GM21528 (cell line): ENCODE measurements at regions not wholly inside any gene's neighbourhood (a gene's known extent, or its start where the extent isn't known, plus 50 kb on each side); places are given as distances from the start of the nearest gene placed in this dataset.
"Not testable (repeated sequence)": the region's sequence is repeated elsewhere in the genome, so short reads cannot be mapped to it uniquely, and the experiment has no call there.

Experiments used
- ATAC-seq: cut with Tn5 transposase; IDR thresholded peaks from one replicate; pipeline ENCODE4 v1.9.1; 2021; ENCODE audit warnings: mild to moderate bottlenecking, moderate library complexity; ENCODE audit not compliant: unreplicated experiment, low FRiP score

- no peak for ATAC-seq
These were observed 236.2 kb upstream of the NRIP1 start for GRCh38 chr21:15301014-15301413.

DNA sequence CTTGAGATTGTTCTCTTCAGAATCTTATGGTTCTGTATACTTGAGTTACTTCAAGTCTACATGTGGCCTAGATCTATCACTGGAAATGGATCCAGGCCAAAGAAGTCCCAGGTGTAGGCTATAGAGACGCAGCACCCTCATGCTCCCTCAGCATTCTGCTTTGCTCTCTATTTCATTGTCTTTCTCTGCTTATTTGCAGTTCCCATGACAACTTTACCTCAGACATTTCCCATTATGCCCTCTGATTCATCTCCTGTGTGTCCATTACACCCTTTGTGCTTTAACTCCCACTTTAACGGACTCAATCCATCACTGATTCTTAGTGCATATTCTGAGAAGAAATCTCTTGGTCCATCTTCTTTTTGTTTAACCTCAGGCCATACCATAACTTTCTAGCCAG lies 236.9 kb upstream of the NRIP1 start:
- no peak for ATAC-seq

DNA sequence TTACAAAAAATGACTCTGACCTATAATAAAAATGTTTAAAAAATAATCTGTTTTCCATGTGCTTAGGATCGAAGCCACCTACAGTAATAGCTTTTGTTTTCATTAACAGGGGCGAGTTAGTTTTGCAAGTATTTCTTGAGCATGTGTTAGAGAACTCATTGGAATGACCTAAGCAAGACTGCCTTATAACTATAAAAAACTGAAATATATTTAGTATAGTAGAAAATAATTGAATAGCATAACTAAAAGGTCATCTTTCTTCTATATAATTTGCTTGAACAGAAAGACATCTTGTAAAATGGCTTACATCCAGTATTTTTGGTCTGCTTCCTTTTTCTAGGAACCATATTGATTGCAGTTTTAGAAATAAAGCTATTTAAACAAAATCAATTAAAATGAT lies 241.5 kb upstream of the NRIP1 start:
- ATAC-seq = no peak

GRCh38 chr21:15308333-15308732 lies 243.5 kb upstream of the NRIP1 start:
- no peak for ATAC-seq

GRCh38 chr21:15309022-15309590 lies 244.3 kb upstream of the NRIP1 start:
- ATAC-seq = no peak

DNA sequence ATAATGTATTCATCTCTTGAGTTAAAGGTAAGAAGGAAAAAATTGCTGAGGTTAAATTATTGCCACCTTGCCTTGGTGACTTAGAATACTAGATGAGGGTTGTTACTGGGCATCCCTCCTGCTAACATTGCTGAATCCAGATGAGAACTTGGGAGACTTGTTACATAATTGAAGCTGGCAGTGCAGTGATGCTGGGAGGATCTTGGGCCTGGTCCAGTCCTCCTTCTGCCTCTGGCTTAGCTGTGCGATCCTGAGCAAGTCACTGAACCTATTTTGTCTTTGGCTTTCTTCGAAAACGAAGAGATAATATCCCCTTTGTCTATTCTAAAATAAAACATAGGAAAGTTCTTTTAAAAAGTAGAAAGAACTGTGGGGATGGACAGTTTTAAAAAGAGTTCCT lies 244.9 kb upstream of the NRIP1 start:
- ATAC-seq = no peak

- no peak for ATAC-seq
These were observed 246.7 kb upstream of the NRIP1 start for GRCh38 chr21:15311510-15311909.

DNA sequence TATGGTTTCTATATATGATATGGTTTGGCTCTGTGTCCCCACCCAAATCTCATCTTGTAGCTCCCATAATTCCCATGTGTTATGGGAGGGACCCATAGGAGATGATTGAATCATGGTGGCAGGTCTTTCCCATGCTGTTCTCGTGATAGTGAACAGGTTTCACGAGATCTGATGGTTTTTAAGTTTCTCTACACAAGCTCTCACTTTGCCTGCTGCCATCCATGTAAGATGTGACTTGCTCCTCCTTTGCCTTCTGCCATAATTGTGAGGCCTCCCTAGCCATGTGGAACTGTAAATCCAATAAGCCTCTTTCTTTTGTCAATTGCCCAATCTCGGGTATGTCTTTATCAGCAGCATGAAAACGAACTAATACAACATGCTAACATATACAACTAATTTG lies 252.2 kb upstream of the NRIP1 start:
- ATAC-seq = not testable (repeated sequence)

- no peak for ATAC-seq
These were observed 254.9 kb upstream of the NRIP1 start for GRCh38 chr21:15319727-15320126.

- no peak for ATAC-seq
These were observed 259.7 kb upstream of the NRIP1 start for GRCh38 chr21:15324542-15324941.

DNA sequence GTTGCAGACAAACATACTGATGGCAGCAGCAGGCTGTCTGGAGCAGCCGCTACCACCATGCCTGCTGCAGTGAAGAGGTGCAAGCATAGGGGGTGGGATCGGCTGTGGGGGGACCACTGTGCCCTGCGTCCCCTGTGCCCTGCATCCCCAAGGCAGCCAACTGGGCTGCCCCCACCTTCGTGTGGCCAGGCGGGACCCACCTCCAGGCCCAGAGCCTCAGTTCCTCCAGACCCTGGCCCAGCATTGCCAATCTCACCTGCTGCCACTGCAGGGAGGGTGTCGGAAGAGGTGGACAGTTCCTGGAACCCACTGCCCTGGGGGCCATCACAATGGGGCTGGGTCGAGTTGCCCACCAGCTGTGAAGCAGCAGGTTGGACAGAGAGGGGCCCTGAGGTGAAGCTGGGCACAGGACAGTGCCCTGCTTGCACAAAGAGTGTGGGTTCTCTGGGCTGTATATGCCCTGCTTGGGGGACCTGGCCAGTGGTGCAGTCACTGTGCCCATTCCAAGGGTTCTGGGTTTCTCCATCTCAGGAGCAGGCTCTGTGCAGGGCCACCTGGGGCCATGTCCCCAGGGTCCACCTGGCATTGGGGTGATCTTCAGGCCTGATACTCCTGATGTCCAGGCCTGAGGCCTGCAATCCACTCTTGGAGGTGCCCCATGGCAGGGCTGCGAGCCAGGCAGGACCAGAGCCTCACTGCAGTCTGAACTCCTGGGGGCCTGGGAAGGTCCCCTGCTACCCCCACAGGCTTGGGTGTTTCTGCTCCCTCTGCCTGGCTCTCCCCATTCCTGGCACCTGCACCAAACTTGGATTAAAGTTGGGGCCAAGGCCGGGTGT lies 261.4 kb upstream of the NRIP1 start:
- no peak for ATAC-seq

DNA sequence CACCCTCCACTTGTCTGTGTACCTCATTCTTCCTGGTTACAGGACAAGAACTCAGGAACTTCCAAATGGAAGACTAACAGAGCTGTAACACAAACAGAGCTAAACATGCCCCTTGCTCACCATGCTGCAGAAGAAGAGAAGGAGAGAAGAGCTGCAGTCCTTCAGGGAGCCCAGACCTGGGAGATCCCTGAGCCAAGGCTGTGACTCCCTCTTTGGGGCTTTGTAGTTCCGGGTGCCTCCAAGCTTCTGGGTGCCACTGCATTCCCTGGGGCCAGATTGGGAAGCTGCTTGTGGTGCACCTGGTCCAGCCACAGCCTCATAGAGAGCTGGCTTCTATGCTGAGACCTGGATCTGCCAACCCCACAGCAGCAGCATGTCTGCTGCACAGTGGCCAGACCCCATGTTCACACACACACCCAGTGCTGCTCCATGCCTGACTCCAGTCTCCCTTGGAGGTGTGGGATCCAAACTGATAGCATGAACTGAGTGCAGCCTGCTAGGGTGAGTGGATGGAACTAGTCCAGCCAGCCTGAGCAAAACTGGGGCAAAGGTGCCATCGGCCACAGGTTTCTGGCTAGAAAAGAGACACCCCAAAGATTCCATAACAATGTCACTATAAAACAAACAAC lies 263.0 kb upstream of the NRIP1 start:
- no peak for ATAC-seq

GRCh38 chr21:15329191-15329590 lies 264.4 kb upstream of the NRIP1 start:
- ATAC-seq = no peak

GRCh38 chr21:15330872-15331271 lies 266.1 kb upstream of the NRIP1 start:
- no peak for ATAC-seq

- ATAC-seq = no peak
These were observed 267.8 kb upstream of the NRIP1 start for GRCh38 chr21:15332572-15332971.

DNA sequence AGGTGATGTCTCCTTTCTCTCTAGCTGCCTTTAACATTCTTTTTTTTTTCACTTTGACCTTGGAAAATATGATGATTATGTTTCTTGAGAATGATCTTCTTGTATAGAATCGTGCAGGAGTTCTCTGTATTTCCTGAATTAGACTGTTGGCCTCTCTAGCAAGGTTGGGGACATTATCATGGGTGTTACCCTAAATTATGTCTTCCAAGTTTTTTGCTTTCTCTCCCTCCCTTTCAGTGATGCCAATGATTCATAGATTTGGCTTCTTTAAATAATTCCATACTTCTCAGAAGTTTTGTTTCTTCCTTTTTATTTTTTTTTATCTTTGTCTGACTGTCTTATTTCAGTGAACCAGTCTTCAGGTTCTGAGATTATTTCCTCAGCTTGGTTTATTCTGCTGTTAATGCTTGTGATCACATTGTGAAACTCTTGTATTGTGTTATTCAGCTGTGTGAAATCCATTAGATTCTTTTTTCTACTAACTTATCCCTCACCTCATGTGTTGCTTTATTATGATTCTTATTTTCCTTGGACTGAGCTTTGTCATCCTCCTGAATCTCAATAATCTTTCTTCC lies 268.4 kb upstream of the NRIP1 start:
- no peak for ATAC-seq

DNA sequence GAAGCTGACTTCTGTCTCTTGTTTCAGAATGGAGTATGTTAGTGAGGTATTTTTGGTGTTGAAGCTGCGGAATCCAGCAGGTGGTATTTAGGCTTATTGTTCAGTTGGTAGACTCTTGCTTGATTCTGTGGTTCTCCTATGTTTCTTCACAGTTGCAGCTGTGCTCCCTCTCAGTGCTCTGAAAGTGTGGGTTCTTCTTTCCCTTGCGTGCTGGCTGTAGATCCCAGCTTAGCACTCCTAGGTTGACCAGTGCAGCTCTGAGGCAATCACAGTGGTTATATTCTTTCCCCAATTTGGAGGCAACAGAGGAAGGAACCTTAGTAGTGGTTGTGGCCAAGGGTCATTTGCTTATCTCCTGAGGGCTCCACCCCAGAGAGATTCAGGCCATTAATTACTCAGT lies 269.2 kb upstream of the NRIP1 start:
- no peak for ATAC-seq

- ATAC-seq = no peak
These were observed 278.3 kb upstream of the NRIP1 start for GRCh38 chr21:15343066-15343465.

DNA sequence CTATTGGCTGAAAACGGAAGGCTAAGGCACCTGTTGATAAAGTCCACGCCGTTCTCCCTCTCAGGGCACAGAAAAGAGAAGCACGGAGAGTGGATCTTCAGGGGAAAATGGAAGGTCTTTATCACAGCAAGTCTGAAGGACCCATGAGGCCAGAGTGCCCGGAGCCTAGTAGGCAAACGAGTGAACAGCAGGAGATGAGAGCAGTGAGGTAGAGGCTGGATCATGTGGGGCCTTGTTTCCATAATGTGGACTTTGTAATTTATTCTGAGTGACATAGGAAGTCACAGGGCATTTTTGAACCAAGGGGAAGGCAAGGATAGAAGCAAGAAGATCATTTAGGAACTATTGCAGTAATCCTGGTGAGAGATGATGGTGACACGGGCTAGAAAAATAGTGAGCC lies 287.2 kb upstream of the NRIP1 start:
- no peak for ATAC-seq

DNA sequence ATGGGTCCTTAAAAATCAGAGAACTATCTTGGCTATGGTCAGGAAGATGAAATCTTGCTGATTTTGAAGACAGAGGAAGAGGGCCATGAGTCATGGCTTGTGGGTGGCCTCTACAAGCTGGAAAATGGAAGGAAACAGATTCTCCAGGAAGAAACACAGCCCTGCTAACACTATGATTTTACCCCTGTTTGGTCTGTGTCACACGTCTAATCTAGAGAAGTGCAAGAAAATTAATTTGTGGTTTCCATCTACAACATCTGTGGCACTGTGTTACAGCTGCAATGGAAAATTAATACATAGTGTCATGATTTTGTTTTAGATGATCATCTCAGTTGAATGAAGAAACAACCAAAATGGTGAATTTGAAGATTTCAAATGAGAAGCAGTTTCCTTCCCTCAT lies 288.7 kb upstream of the NRIP1 start:
- ATAC-seq = no peak

DNA sequence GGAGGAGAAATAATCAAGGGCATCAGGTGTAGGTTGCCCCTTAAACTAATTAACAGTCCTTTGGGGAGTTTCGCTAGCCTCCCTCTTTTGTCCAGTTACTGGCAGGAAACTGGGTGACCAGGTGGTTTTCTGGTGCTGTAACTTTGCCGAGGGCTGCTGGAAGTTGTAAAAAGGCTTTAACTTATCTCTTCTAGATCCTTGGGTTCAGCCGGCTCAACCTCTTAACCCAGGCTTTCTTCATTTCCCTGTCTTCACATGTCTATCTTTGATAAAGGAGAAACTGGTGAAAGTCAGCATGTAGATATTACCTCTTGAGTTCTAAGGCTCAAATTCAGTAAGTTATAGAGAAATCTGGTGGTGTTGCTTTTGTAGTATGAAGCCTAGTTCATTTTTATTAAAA lies 289.7 kb upstream of the NRIP1 start:
- ATAC-seq = no peak

- no peak for ATAC-seq
These were observed 290.3 kb upstream of the NRIP1 start for GRCh38 chr21:15355066-15355465.
